GM23248 (cell line): ENCODE measurements at regions not wholly inside any gene's neighbourhood (a gene's known extent, or its start where the extent isn't known, plus 50 kb on each side); places are given as distances from the start of the nearest gene placed in this dataset.

Experiments used
- DNase-seq: peaks from one replicate; pipeline ENCODE4 v3.0.0-alpha.2; 2015
- H2AFZ ChIP-seq: fragments of 200-600 bp; sonication (generic); 2 replicates; pipeline ENCODE4 v1.6.1; 2016; ENCODE audit warnings: antibody characterized with exemption
- H3F3A ChIP-seq: fragments of 200-600 bp; sonication (generic); 2 replicates; pipeline ENCODE4 v1.6.1; 2016; ENCODE audit warnings: mild to moderate bottlenecking, antibody characterized with exemption, mixed run types; ENCODE audit not compliant: insufficient read depth
- H3K27ac ChIP-seq: fragments of 200-600 bp; sonication (generic); 2 replicates; pipeline ENCODE4 v1.5.1; 2016; ENCODE audit warnings: mild to moderate bottlenecking
- H3K27me3 ChIP-seq: fragments of 200-600 bp; sonication (generic); replicated peaks from 2 replicates; pipeline ENCODE4 v1.6.1; 2016; ENCODE audit warnings: mild to moderate bottlenecking; ENCODE audit not compliant: insufficient read depth
- H3K36me3 ChIP-seq: fragments of 200-600 bp; sonication (generic); 2 replicates; pipeline ENCODE4 v1.6.1; 2016; ENCODE audit warnings: low read depth, mild to moderate bottlenecking
- H3K4me1 ChIP-seq: fragments of 200-600 bp; sonication (generic); 2 replicates; pipeline ENCODE4 v1.6.1; 2016; ENCODE audit warnings: mild to moderate bottlenecking; ENCODE audit not compliant: insufficient read depth
- H3K4me2 ChIP-seq: fragments of 200-600 bp; sonication (generic); one replicate; pipeline ENCODE4 v1.6.1; 2016; ENCODE audit warnings: mild to moderate bottlenecking; ENCODE audit not compliant: unreplicated experiment
- H3K4me3 ChIP-seq: fragments of 200-600 bp; sonication (generic); 2 replicates; pipeline ENCODE4 v1.5.1; 2016; ENCODE audit warnings: mild to moderate bottlenecking
- H3K79me2 ChIP-seq: fragments of 200-600 bp; sonication (generic); 2 replicates; pipeline ENCODE4 v1.6.1; 2016; ENCODE audit warnings: mild to moderate bottlenecking; ENCODE audit not compliant: insufficient read depth
- H3K9ac ChIP-seq: fragments of 200-600 bp; sonication (generic); 2 replicates; pipeline ENCODE4 v1.6.1; 2016; ENCODE audit warnings: mild to moderate bottlenecking
- H3K9me2 ChIP-seq: fragments of 200-600 bp; sonication (generic); 2 replicates; pipeline ENCODE4 v1.6.1; 2016; ENCODE audit warnings: mixed run types, mild to moderate bottlenecking, moderate library complexity; ENCODE audit not compliant: insufficient read depth
- H3K9me3 ChIP-seq: fragments of 200-600 bp; sonication (generic); one replicate; pipeline ENCODE4 v1.6.1; 2017; ENCODE audit warnings: low read depth
- H4K20me1 ChIP-seq: fragments of 200-600 bp; sonication (generic); 2 replicates; pipeline ENCODE4 v1.6.0; 2016; ENCODE audit not compliant: insufficient read depth
- EZH2 ChIP-seq: fragments of 200-600 bp; sonication (generic); IDR thresholded peaks from 2 replicates; pipeline ENCODE4 v1.6.1; 2018; ENCODE audit warnings: antibody characterized with exemption, mild to moderate bottlenecking; ENCODE audit not compliant: insufficient read depth, poor library complexity, severe bottlenecking
- EZH2phosphoT487 ChIP-seq: fragments of 200-600 bp; sonication (generic); IDR thresholded peaks from 2 replicates; pipeline ENCODE4 v1.6.1; 2018; ENCODE audit warnings: antibody characterized with exemption, moderate library complexity, mild to moderate bottlenecking, low read depth; ENCODE audit not compliant: insufficient read depth
- WGBS, 2 experiments: methylation state at CpG; one replicate each; pipeline ENCODE4 v1.1.6; 2015 to 2017; ENCODE audit warnings: low lambda C conversion rate in 2 of 2, low coverage in 1 of 2; ENCODE audit errors: missing lambda C conversion rate in 2 of 2; 5-methylcytosine and 5-hydroxymethylcytosine counted together
- in situ Hi-C: fragments of 300-500 bp; cut with MboI; formaldehyde crosslinking; loops from 2 replicates; pipeline ENCODE4 v1.15.0; 2020

DNA sequence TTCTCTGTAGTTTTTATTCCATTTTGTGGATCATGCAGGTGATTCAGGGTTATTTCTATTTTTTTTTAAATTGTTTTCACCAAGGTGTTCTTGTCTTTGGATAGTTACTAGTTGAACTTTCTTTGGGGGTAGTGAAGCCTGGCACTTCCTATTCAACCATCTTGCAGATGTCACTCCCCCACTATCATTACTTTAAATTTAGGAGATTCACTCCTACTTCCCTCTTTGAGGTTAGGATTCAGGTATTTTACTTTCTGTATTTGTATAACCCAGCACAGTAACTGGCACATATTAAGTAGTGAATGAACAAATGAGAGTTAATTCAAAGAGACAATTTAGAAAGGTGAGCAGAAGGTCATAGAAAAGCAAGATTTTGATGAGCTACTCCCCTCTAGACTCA, 255.6 kb downstream of the ATP23 start:
- Histone ChIP-seq H3K36me3 (no peaks in the 10 kb centered on the region), H3F3A (no peaks in the 10 kb centered on the region), H3K4me3 (no peak overlapping the region), H3K4me1 (no peaks in the 10 kb centered on the region), H3K4me2 (no peak overlapping the region), H3K9me2 (no peaks in the 10 kb centered on the region), H3K9me3 (no peaks in the 10 kb centered on the region), H4K20me1 (no peaks in the 10 kb centered on the region), H3K79me2 (no peaks in the 10 kb centered on the region), H2AFZ (no peak overlapping the region), H3K27me3 (no peaks in the 10 kb centered on the region; the same call in 1 of the 2 replicates), H3K9ac (no peak overlapping the region), H3K27ac (no peak overlapping the region)
- DNase-seq = no peak
- in situ Hi-C loops = no loop called here
- TF ChIP-seq EZH2 (no peak), EZH2phosphoT487 (no peak)

DNA sequence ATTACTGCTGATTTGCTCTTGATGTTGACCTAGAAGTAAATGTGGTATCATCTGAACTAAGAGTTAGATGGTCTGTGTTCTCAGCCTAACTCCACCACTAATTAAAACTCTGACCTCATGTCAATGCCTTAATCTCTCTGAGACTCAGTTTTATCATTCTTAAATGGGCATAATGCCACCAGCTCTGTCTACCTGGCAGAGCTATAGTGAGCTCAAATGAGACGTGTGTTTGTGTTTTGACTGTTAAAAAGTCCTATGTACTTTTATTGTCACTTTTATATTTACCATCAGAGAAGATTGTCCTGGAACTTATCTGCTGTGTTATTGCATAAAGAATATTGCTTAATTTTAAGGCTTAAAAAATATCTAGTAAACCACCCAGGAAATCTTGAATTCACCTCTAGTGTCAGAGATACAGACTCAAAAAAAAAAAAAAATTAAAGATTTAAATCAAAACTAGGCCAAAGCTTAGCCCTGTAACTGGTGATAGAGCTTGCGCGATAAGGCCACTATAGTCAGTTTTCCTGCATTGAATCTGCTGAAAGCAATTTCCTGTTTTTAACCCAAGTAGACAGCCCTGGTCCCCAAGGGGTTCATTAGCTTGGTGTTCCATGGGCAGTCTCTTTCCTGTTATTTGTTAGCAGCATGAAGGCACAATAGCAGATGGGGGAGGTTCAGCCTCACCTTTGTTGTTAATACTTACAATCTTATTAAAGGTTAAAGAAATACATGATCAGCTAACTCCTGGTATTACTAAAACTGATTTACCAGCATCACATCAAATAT, 261.8 kb downstream of the ATP23 start:
- Histone ChIP-seq H3K79me2 (no peaks in the 10 kb centered on the region), H3K27ac (no peak overlapping the region), H4K20me1 (no peaks in the 10 kb centered on the region), H3K36me3 (no peaks in the 10 kb centered on the region), H2AFZ (no peak overlapping the region), H3K9me2 (no peaks in the 10 kb centered on the region), H3K9ac (no peak overlapping the region), H3K27me3 (no peaks in the 10 kb centered on the region; the same call in 1 of the 2 replicates), H3F3A (no peaks in the 10 kb centered on the region), H3K4me3 (no peak overlapping the region), H3K4me1 (no peaks in the 10 kb centered on the region), H3K9me3 (no peaks in the 10 kb centered on the region), H3K4me2 (no peak overlapping the region)
- in situ Hi-C loops = no loop called here
- DNase-seq = no peak
- TF ChIP-seq EZH2phosphoT487 = no peak
- no peak for TF ChIP-seq EZH2
- 81 to 85% methylated on average over 3 of the region's 3 CpGs for WGBS, 2 experiments

GRCh38 chr12:58204071-58204470, 262.7 kb downstream of the ATP23 start:
- in situ Hi-C loops = no loop called here
- Histone ChIP-seq H3K36me3 (no peaks in the 10 kb centered on the region), H3K9me2 (no peaks in the 10 kb centered on the region), H2AFZ (no peak overlapping the region), H3K4me3 (no peak overlapping the region), H3K4me1 (no peaks in the 10 kb centered on the region), H3K9me3 (no peaks in the 10 kb centered on the region), H3F3A (no peaks in the 10 kb centered on the region), H3K27me3 (no peaks in the 10 kb centered on the region; the same call in 1 of the 2 replicates), H3K79me2 (no peaks in the 10 kb centered on the region), H3K9ac (no peak overlapping the region), H4K20me1 (no peaks in the 10 kb centered on the region), H3K27ac (no peak overlapping the region), H3K4me2 (no peak overlapping the region)
- 0 to 7% methylated on average over 1 of the region's 1 CpG for WGBS, 2 experiments
- TF ChIP-seq EZH2 (no peak), EZH2phosphoT487 (no peak)
- DNase-seq = peak; percentile 24

DNA sequence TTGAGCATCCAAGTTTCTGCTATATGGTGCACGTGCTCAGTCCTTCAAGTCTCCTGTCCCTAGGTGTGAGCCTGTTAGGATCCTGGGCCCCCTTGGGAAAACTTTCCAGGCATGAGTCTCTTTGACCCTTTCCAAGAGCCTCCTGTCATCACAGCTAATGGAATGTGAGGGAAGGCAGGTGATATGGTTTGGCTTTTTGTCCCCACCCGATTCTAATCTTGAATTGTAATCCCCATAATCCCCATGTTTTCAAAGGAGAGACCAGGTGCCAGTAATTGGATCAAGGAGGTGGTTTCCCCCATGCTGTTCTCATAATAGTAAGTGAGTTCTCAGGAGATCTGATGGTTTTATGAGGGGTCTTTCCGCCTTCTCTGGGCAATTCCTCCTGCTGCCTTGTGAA, 265.5 kb downstream of the ATP23 start:
- Histone ChIP-seq H3F3A (no peaks in the 10 kb centered on the region), H3K9me3 (no peaks in the 10 kb centered on the region), H3K4me2 (no peak overlapping the region), H3K4me1 (no peaks in the 10 kb centered on the region), H4K20me1 (no peaks in the 10 kb centered on the region), H3K79me2 (no peaks in the 10 kb centered on the region), H3K9ac (no peak overlapping the region), H3K27ac (no peak overlapping the region), H2AFZ (no peak overlapping the region), H3K27me3 (no peaks in the 10 kb centered on the region), H3K4me3 (no peak overlapping the region), H3K9me2 (no peaks in the 10 kb centered on the region), H3K36me3 (no peaks in the 10 kb centered on the region)
- DNase-seq = no peak
- TF ChIP-seq EZH2 (no peak), EZH2phosphoT487 (no peak)
- in situ Hi-C loops = no loop called here
- 62 to 64% methylated on average over 3 of the region's 3 CpGs for WGBS, 2 experiments

DNA sequence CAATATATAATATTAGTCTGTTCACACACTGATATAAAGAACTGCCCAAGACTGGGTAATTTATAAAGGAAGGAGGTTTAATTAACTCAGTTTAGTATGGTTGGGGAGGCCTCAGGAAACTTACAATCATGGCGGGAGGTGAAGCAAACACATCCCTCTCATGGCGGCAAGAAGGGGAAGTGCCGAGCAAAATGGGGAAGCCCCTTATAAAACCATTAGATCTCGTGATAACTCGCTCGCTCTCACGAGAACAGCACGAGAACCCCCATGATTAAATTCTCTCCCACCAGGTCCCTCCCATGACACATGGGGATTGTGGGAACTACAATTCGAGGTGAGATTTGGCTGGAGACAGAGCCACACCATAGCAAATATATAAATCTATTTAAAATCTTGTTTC, 269.8 kb downstream of the ATP23 start:
- Histone ChIP-seq H3K9me3 (no peaks in the 10 kb centered on the region), H4K20me1 (no peaks in the 10 kb centered on the region), H3K79me2 (no peaks in the 10 kb centered on the region), H3K4me1 (no peaks in the 10 kb centered on the region), H3K9ac (no peak overlapping the region), H3K27ac (no peak overlapping the region), H3K36me3 (no peaks in the 10 kb centered on the region), H3F3A (no peaks in the 10 kb centered on the region), H3K9me2 (no peaks in the 10 kb centered on the region), H3K27me3 (no peaks in the 10 kb centered on the region), H3K4me3 (no peak overlapping the region), H3K4me2 (no peak overlapping the region), H2AFZ (no peak overlapping the region)
- TF ChIP-seq EZH2phosphoT487 = no peak
- TF ChIP-seq EZH2 = no peak
- DNase-seq = no peak
- WGBS, 2 experiments = 71 to 79% methylated on average over 9 of the region's 9 CpGs
- in situ Hi-C loops = no loop called here
